22Rv1 (cell line): ENCODE measurements at regions not wholly inside any gene's neighbourhood (a gene's known extent, or its start where the extent isn't known, plus 50 kb on each side); places are given as distances from the start of the nearest gene placed in this dataset.

Experiments
- CTCF ChIP-seq: fragments of 450-650 bp; IDR thresholded peaks from 2 replicates; pipeline ENCODE4 v1.5.1; 2017; ENCODE audit warnings: mild to moderate bottlenecking
- ZFX ChIP-seq: fragments of 450-650 bp; IDR thresholded peaks from 2 replicates; pipeline ENCODE4 v1.6.1; 2017; ENCODE audit warnings: antibody characterized with exemption, borderline replicate concordance

GRCh38 chr4:63393544-63393943, 1015.7 kb downstream of the TECRL start:
- no peak for TF ChIP-seq CTCF
- TF ChIP-seq ZFX = no peak
